HL-60 (cell line): ENCODE measurements at regions not wholly inside any gene's neighbourhood (a gene's known extent, or its start where the extent isn't known, plus 50 kb on each side); places are given as distances from the start of the nearest gene placed in this dataset.

Source experiments
- GABPA ChIP-seq: IDR thresholded peaks from 2 replicates; pipeline ENCODE4 v1.6.1; 2012; ENCODE audit warnings: low read depth
- POLR2AphosphoS5 ChIP-seq: IDR thresholded peaks from 2 replicates; pipeline ENCODE4 v1.6.1; 2012; ENCODE audit warnings: low read depth
- SPI1 ChIP-seq: IDR thresholded peaks from 2 replicates; pipeline ENCODE4 v1.6.1; 2012; ENCODE audit warnings: low read depth, mild to moderate bottlenecking, borderline replicate concordance
- TF ChIP-seq, protein P1 (sequence below): IDR thresholded peaks from one replicate; pipeline ENCODE4 v1.5.1; 2011; ENCODE audit warnings: low read length, control low read depth, inconsistent platforms; ENCODE audit not compliant: insufficient read depth
- TF ChIP-seq, protein P2 (sequence below): IDR thresholded peaks from 2 replicates; pipeline ENCODE4 v1.6.1; 2012; ENCODE audit warnings: low read depth; ENCODE audit not compliant: insufficient replicate concordance

DNA sequence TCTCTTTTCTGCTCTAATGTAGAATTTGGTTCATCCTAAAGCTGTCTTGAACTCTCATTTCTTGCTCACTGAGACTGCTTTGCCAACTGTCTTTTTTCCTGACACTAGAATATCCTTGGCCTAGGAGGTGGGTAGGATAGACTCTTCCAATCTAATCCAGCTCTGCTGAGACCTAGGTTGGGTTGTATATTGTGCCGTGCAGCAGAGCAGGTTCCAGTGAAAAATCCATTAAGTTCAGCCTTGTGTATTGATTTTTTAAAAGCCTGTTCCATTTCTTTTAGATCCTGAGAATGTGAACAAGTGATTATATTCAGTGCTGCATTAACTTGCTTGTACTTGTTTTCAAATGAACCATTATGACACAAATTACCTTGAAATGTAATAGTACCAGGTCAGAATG lies 539.6 kb downstream of the LRRC70 start:
- TF ChIP-seq, protein P1, sequence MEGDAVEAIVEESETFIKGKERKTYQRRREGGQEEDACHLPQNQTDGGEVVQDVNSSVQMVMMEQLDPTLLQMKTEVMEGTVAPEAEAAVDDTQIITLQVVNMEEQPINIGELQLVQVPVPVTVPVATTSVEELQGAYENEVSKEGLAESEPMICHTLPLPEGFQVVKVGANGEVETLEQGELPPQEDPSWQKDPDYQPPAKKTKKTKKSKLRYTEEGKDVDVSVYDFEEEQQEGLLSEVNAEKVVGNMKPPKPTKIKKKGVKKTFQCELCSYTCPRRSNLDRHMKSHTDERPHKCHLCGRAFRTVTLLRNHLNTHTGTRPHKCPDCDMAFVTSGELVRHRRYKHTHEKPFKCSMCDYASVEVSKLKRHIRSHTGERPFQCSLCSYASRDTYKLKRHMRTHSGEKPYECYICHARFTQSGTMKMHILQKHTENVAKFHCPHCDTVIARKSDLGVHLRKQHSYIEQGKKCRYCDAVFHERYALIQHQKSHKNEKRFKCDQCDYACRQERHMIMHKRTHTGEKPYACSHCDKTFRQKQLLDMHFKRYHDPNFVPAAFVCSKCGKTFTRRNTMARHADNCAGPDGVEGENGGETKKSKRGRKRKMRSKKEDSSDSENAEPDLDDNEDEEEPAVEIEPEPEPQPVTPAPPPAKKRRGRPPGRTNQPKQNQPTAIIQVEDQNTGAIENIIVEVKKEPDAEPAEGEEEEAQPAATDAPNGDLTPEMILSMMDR, result no peak
- TF ChIP-seq GABPA (no peak), POLR2AphosphoS5 (no peak), SPI1 (no peak)
- TF ChIP-seq, protein P2, sequence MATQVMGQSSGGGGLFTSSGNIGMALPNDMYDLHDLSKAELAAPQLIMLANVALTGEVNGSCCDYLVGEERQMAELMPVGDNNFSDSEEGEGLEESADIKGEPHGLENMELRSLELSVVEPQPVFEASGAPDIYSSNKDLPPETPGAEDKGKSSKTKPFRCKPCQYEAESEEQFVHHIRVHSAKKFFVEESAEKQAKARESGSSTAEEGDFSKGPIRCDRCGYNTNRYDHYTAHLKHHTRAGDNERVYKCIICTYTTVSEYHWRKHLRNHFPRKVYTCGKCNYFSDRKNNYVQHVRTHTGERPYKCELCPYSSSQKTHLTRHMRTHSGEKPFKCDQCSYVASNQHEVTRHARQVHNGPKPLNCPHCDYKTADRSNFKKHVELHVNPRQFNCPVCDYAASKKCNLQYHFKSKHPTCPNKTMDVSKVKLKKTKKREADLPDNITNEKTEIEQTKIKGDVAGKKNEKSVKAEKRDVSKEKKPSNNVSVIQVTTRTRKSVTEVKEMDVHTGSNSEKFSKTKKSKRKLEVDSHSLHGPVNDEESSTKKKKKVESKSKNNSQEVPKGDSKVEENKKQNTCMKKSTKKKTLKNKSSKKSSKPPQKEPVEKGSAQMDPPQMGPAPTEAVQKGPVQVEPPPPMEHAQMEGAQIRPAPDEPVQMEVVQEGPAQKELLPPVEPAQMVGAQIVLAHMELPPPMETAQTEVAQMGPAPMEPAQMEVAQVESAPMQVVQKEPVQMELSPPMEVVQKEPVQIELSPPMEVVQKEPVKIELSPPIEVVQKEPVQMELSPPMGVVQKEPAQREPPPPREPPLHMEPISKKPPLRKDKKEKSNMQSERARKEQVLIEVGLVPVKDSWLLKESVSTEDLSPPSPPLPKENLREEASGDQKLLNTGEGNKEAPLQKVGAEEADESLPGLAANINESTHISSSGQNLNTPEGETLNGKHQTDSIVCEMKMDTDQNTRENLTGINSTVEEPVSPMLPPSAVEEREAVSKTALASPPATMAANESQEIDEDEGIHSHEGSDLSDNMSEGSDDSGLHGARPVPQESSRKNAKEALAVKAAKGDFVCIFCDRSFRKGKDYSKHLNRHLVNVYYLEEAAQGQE, result no peak
